Thoracic aorta (tissue), 2 donors: ENCODE measurements at regions not wholly inside any gene's neighbourhood (a gene's known extent, or its start where the extent isn't known, plus 50 kb on each side); places are given as distances from the start of the nearest gene placed in this dataset.

Experiments
- ATAC-seq: fragments of 150-250 bp; one replicate; pipeline ENCODE4 v1.8.0; 2017; ENCODE audit warnings: low read depth; ENCODE audit not compliant: insufficient number of reproducible peaks, low FRiP score
- DNase-seq: peaks from one replicate; pipeline ENCODE4 v3.0.0-alpha.2; 2020; ENCODE audit warnings: low spot score
- H3K27ac ChIP-seq, 2 donors: fragments of 200-600 bp; sonication (generic); 1 replicate in 1 of 2; 2 replicates in 1 of 2; pipeline ENCODE4 v1.5.1; 2016; ENCODE audit warnings: mild to moderate bottlenecking in 2 of 2, moderate library complexity in 2 of 2
- H3K27me3 ChIP-seq: fragments of 200-600 bp; sonication (generic); replicated peaks from 2 replicates; pipeline ENCODE4 v1.6.0; 2016; ENCODE audit warnings: mild to moderate bottlenecking; ENCODE audit not compliant: insufficient read depth
- H3K36me3 ChIP-seq: fragments of 200-600 bp; sonication (generic); one replicate; pipeline ENCODE4 v1.5.1; 2016
- H3K4me1 ChIP-seq, 2 donors: fragments of 200-600 bp; sonication (generic); 1 replicate in 1 of 2; 2 replicates in 1 of 2; pipeline versions ENCODE4 v1.5.1 to v1.6.0; 2016; ENCODE audit warnings: low read depth in 2 of 2, mild to moderate bottlenecking in 1 of 2; ENCODE audit not compliant: control insufficient read depth in 1 of 2
- H3K4me3 ChIP-seq: fragments of 200-600 bp; sonication (generic); 2 replicates; pipeline ENCODE4 v1.5.1; 2016; ENCODE audit warnings: mild to moderate bottlenecking
- H3K9me3 ChIP-seq: fragments of 200-600 bp; sonication (generic); 2 replicates; pipeline ENCODE4 v1.5.1; 2016
- CTCF ChIP-seq: fragments of 200-600 bp; sonication (generic); IDR thresholded peaks from one replicate; pipeline ENCODE4 v1.5.1; 2019; ENCODE audit warnings: antibody characterized with exemption

DNA sequence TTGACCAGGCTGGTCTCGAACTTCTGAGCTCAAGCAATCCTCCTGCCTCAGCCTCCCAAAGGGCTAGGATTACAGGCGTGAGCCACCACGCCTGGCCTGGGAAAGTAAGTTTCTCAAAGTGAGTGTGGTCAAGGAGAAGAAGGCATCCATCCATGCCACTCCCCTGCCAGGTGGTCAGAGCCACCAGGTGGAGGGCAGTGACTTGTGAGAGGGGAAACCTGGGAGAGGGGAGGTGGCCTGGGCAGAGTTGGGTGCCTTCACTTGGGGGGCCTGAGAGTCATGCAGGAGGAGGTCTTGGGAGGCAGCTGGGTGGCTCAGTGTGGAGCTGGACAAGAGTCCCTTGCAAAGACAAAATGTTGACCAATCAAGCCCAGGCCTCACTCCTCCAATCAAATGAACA is 470.0 kb downstream of the MATN1 start:
- Histone ChIP-seq H3K4me1 (no peaks in the 10 kb centered on the region), H3K9me3 (no peaks in the 10 kb centered on the region), H3K27me3 (no peaks in the 10 kb centered on the region), H3K36me3 (no peaks in the 10 kb centered on the region), H3K27ac (no peak overlapping the region), H3K4me3 (no peak overlapping the region)
- ATAC-seq (no peak), DNase-seq (no peak)
- TF ChIP-seq CTCF: no peak

- no peaks in the 10 kb centered on the region for H3K4me1 ChIP-seq
- no peaks in the 10 kb centered on the region for H3K36me3 ChIP-seq
- ATAC-seq: no peak
- H3K27ac ChIP-seq: no peak overlapping the region
- no peak overlapping the region for H3K4me3 ChIP-seq
- TF ChIP-seq CTCF: no peak
- no peaks in the 10 kb centered on the region for H3K27me3 ChIP-seq
- DNase-seq: no peak
- no peaks in the 10 kb centered on the region for H3K9me3 ChIP-seq
These were observed 472.2 kb downstream of the MATN1 start for GRCh38 chr1:30250984-30251850.

DNA sequence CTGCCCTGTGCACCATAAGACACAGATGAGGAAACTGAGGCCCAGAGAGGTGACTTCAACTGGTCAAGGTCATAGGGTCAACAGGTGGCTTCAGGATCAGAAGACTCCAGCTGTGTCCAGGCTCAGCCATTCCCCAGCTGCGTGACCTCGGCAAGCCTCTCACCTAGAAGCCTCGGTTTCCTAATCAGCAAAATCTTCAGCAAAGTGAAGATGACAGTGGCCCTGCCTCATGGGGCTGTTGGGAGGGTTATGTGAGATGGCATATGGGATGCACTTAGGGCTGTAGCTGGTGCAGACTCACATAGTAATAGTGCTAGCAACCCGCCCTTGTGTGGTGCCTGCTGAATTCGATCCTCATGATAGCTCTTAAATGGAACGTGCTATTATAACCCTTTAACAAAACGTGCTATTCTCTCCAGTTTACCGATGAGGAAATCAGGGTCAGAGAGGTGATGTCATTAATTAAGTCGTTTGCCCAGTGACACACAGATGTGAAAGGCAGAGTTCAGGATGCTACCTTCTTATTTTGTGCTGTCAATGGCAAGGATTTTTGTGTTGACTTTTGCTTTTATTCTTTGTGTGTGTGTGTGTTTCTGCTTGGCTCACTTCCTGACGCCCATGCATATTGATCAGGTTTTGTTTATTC is 472.9 kb downstream of the MATN1 start:
- no peak for TF ChIP-seq CTCF
- Histone ChIP-seq H3K36me3 (no peaks in the 10 kb centered on the region), H3K27ac (no peak overlapping the region), H3K27me3 (no peaks in the 10 kb centered on the region), H3K4me1 (no peaks in the 10 kb centered on the region), H3K4me3 (no peak overlapping the region), H3K9me3 (no peaks in the 10 kb centered on the region)
- ATAC-seq (no peak), DNase-seq (no peak)

DNA sequence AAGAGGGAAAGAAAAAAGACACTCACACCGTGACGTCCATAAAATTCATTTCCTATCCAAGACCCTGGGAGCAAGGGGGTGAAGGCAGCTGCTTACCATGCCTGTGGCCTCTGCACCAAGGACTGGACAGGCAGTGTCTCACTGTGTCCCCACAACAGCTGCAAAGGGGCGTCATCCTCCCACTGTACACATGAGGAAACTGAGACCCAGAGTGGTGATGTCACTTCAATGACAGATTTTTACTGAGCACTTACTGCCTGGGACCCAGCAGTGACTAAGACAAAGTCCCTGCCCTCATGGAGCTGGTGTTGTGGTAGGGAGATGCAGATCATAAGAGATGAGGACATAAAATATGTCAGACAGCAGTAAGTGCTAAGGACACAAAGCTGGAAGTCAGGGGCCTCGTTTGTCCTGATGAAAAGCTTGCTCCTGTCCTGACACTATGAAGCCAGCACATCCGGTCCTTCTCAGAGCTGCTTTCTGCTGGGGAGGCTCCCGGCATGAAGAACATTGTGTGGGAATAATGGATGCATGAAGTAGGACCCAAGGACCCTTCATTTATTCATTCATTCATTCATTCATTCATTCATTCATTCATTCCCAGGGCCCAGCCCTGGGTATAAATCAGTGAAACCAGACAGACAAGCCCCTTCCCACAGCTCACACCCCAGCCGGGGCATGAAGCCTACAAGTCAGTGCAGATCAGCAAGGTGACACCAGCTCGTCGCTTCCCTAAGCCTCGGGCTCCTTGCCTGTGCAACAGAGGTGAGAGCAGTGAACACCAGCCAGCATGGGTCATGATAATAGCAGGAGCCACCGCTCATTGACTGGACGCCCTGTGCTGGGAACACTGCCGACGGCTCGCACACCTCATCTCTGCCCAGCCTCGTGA is 473.7 kb downstream of the MATN1 start:
- H3K4me1 ChIP-seq: no peaks in the 10 kb centered on the region
- no peak for ATAC-seq
- no peak for TF ChIP-seq CTCF
- H3K36me3 ChIP-seq: no peaks in the 10 kb centered on the region
- no peak overlapping the region for H3K27ac ChIP-seq
- H3K27me3 ChIP-seq: no peaks in the 10 kb centered on the region
- no peak overlapping the region for H3K4me3 ChIP-seq
- DNase-seq: no peak
- no peaks in the 10 kb centered on the region for H3K9me3 ChIP-seq

- H3K27ac ChIP-seq: no peak overlapping the region
- H3K36me3 ChIP-seq: no peaks in the 10 kb centered on the region
- no peak for DNase-seq
- no peak for ATAC-seq
- no peaks in the 10 kb centered on the region for H3K4me1 ChIP-seq
- TF ChIP-seq CTCF: no peak
- H3K4me3 ChIP-seq: no peak overlapping the region
- no peaks in the 10 kb centered on the region for H3K27me3 ChIP-seq
- H3K9me3 ChIP-seq: no peaks in the 10 kb centered on the region
These were observed 474.6 kb downstream of the MATN1 start for GRCh38 chr1:30248774-30249173.
